CD4-positive, alpha-beta T cell (primary cell): ENCODE measurements at regions not wholly inside any gene's neighbourhood (a gene's known extent, or its start where the extent isn't known, plus 50 kb on each side); places are given as distances from the start of the nearest gene placed in this dataset.

ENCODE experiments used
- ATAC-seq: fragments of 200-7000 bp; cut with Tn5 transposase; one replicate; pipeline ENCODE4 v1.10.0; 2022; ENCODE audit warnings: mild to moderate bottlenecking; ENCODE audit not compliant: poor library complexity
- CTCF ChIA-PET: fragments of 350-600 bp; sonication (Branson Sonifier 250); formaldehyde crosslinking; loops from one replicate; lab custom pipeline; 2021; ENCODE audit warnings: antibody characterized with exemption, inconsistent platforms; lab: Charles Lee
- POLR2A ChIA-PET: fragments of 350-600 bp; sonication (Branson Sonifier 250); formaldehyde crosslinking; loops from one replicate; lab custom pipeline; 2021; ENCODE audit warnings: antibody characterized with exemption, inconsistent platforms; lab: Charles Lee
- DNase-seq, 14 experiments: peaks; one replicate each; pipeline ENCODE4 v3.0.0-alpha.2; 2013 to 2020; ENCODE audit warnings: mixed read lengths in 2 of 14
- H3K27ac ChIP-seq, 2 donors: one replicate each; pipeline versions ENCODE4 v1.5.1 to v1.7.0; 2013; ENCODE audit warnings: low read length in 2 of 2, low read depth in 1 of 2, mild to moderate bottlenecking in 1 of 2
- H3K27me3 ChIP-seq, 2 experiments: 1 replicate in 1 of 2; 2 replicates in 1 of 2; pipeline versions ENCODE4 v1.6.1 to v1.7.0; 2013; ENCODE audit warnings: low read length in 2 of 2, control low read depth in 1 of 2, mild to moderate bottlenecking in 1 of 2, moderate library complexity in 1 of 2; ENCODE audit not compliant: insufficient read depth in 2 of 2, control insufficient read depth in 1 of 2
- H3K36me3 ChIP-seq: one replicate; pipeline ENCODE4 v1.6.1; 2013; ENCODE audit warnings: low read length, control low read depth; ENCODE audit not compliant: insufficient read depth
- H3K4me1 ChIP-seq: one replicate; pipeline ENCODE4 v1.6.1; 2013; ENCODE audit warnings: low read length, control low read depth; ENCODE audit not compliant: insufficient read depth
- H3K4me3 ChIP-seq: one replicate; pipeline ENCODE4 v1.5.1; 2013; ENCODE audit warnings: mild to moderate bottlenecking, low read length, moderate library complexity
- H3K9me3 ChIP-seq, 2 experiments: 1 replicate in 1 of 2; 2 replicates in 1 of 2; pipeline versions ENCODE4 v1.6.1 to v1.7.0; 2013; ENCODE audit warnings: low read length in 2 of 2, mild to moderate bottlenecking in 2 of 2, control low read depth in 1 of 2, moderate library complexity in 1 of 2; ENCODE audit not compliant: control insufficient read depth in 1 of 2, insufficient read depth in 1 of 2
- H3K27ac Mint-ChIP-seq: one replicate; pipeline ENCODE4 v1.8.0; 2020; ENCODE audit warnings: mixed read lengths
- H3K27me3 Mint-ChIP-seq: one replicate; pipeline ENCODE4 v1.8.0; 2021; ENCODE audit warnings: mixed read lengths
- H3K36me3 Mint-ChIP-seq: one replicate; pipeline ENCODE4 v1.8.0; 2021; ENCODE audit warnings: low read depth, mixed read lengths
- H3K4me1 Mint-ChIP-seq: one replicate; pipeline ENCODE4 v1.8.0; 2021; ENCODE audit warnings: low read depth, mixed read lengths
- H3K4me3 Mint-ChIP-seq: one replicate; pipeline ENCODE4 v1.8.0; 2020; ENCODE audit warnings: mild to moderate bottlenecking, mixed read lengths
- H3K9me3 Mint-ChIP-seq: one replicate; pipeline ENCODE4 v1.8.0; 2020; ENCODE audit warnings: mixed read lengths
- CTCF ChIP-seq: fragments of 200-600 bp; IDR thresholded peaks from one replicate; pipeline ENCODE4 v1.8.0; 2022; ENCODE audit warnings: antibody characterized with exemption, mild to moderate bottlenecking
- intact Hi-C, 2 experiments: fragments of 100-400 bp; cut with DNase I in 1 of 2; cut with micrococcal nuclease in 1 of 2; formaldehyde crosslinking; loops; one replicate each; pipeline versions ENCODE4 v1.15.1 to v1.9.0; 2023 to 2025; cut with DNase I, micrococcal nuclease

DNA sequence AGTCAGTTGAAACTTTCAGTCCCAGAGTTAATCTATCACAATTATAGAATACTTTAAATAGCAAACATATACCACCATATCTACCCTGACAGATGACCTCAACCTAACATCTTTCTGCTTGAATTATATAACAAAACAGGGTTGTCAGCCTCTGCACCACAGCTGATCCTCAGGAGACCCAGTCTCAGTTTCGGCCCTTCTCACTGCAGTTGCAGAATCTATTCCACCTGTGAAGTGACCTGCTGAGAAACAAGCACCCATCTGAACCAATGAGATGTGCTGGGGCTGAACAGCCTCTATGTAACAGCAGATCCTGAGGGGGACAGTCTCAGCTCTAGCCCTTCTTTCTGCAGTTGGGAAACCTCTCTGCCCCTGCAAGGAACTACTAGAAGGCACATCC, 567.6 kb downstream of the KCNJ3 start:
- Histone ChIP-seq H3K27ac (no peak overlapping the region), H3K4me3 (no peak overlapping the region), H3K36me3 (no peaks in the 10 kb centered on the region), H3K9me3 (peaks cover 0 to 4% of the 10 kb centered on the region in 2 experiments), H3K4me1 (no peaks in the 10 kb centered on the region), H3K27me3 (no peaks in the 10 kb centered on the region)
- no peak for TF ChIP-seq CTCF
- Mint-ChIP-seq H3K27ac (no peak overlapping the region), H3K4me1 (no peaks in the 10 kb centered on the region), H3K27me3 (no peaks in the 10 kb centered on the region), H3K4me3 (no peak overlapping the region), H3K9me3 (peaks cover 6% of the 10 kb centered on the region), H3K36me3 (no peaks in the 10 kb centered on the region)
- intact Hi-C loops, result no loop called here
- POLR2A ChIA-PET, result no interaction called here
- ATAC-seq (no peak), DNase-seq (no peak)
- CTCF ChIA-PET, result no interaction called here

- Histone ChIP-seq H3K4me1 (no peaks in the 10 kb centered on the region), H3K9me3 (peaks cover 0 to 4% of the 10 kb centered on the region in 2 experiments), H3K27me3 (no peaks in the 10 kb centered on the region), H3K27ac (no peak overlapping the region), H3K4me3 (no peak overlapping the region), H3K36me3 (no peaks in the 10 kb centered on the region)
- peaks cover 1% of the 10 kb centered on the region for H3K9me3 Mint-ChIP-seq
- POLR2A ChIA-PET, result no interaction called here
- TF ChIP-seq CTCF, result no peak
- H3K27me3 Mint-ChIP-seq, result no peaks in the 10 kb centered on the region
- DNase-seq, result no peak
- H3K4me1 Mint-ChIP-seq, result no peaks in the 10 kb centered on the region
- no peak overlapping the region for H3K4me3 Mint-ChIP-seq
- no peak overlapping the region for H3K27ac Mint-ChIP-seq
- CTCF ChIA-PET, result no interaction called here
- intact Hi-C loops, result no loop called here
- no peaks in the 10 kb centered on the region for H3K36me3 Mint-ChIP-seq
- ATAC-seq, result no peak
These were observed 558.3 kb downstream of the KCNJ3 start for GRCh38 chr2:155256803-155257202.

- TF ChIP-seq CTCF, result no peak
- POLR2A ChIA-PET, result no interaction called here
- H3K4me3 Mint-ChIP-seq, result no peak overlapping the region
These were observed 552.3 kb downstream of the KCNJ3 start for GRCh38 chr2:155250800-155251199.

More at GRCh38 chr2:155250800-155251199, 552.3 kb downstream of the KCNJ3 start:
- no peaks in the 10 kb centered on the region for H3K36me3 ChIP-seq
- Mint-ChIP-seq H3K36me3 (no peaks in the 10 kb centered on the region), H3K4me1 (no peaks in the 10 kb centered on the region), H3K9me3 (no peaks in the 10 kb centered on the region), H3K27ac (no peak overlapping the region), H3K27me3 (no peaks in the 10 kb centered on the region)
- CTCF ChIA-PET, result no interaction called here
- no peaks in the 10 kb centered on the region for H3K9me3 ChIP-seq
- no peaks in the 10 kb centered on the region for H3K4me1 ChIP-seq
- no peak overlapping the region for H3K27ac ChIP-seq
- H3K27me3 ChIP-seq, result no peaks in the 10 kb centered on the region
- intact Hi-C loops, result no loop called here
- H3K4me3 ChIP-seq, result no peak overlapping the region
- no peak for DNase-seq
- ATAC-seq, result no peak
